Tibial artery (tissue), 4 donors: ENCODE measurements at regions not wholly inside any gene's neighbourhood (a gene's known extent, or its start where the extent isn't known, plus 50 kb on each side); places are given as distances from the start of the nearest gene placed in this dataset.

Experiments used
- DNase-seq, 2 donors: peaks; one replicate each; pipeline ENCODE4 v3.0.0-alpha.2; 2019
- H3K27ac ChIP-seq, 2 donors: fragments of 200-600 bp; sonication (generic) in 1 of 2; 1 replicate in 1 of 2; 2 replicates in 1 of 2; pipeline ENCODE4 v1.5.1; 2018 to 2019; ENCODE audit warnings: mild to moderate bottlenecking in 1 of 2
- H3K27me3 ChIP-seq, 2 donors: fragments of 200-600 bp; sonication (generic) in 1 of 2; one replicate each; pipeline versions ENCODE4 v1.5.1 to v1.6.0; 2016 to 2019
- H3K36me3 ChIP-seq, 3 donors: fragments of 200-600 bp; sonication (generic) in 2 of 3; one replicate each; pipeline ENCODE4 v1.5.1; 2016 to 2019; ENCODE audit warnings: mild to moderate bottlenecking in 2 of 3
- H3K4me1 ChIP-seq, 4 donors: fragments of 200-600 bp; sonication (generic) in 2 of 4; 1 replicate in 3 of 4; 2 replicates in 1 of 4; pipeline ENCODE4 v1.5.1; 2016 to 2019
- H3K4me3 ChIP-seq, 2 donors: fragments of 200-600 bp; sonication (generic) in 1 of 2; 1 replicate in 1 of 2; 2 replicates in 1 of 2; pipeline ENCODE4 v1.5.1; 2018 to 2019; ENCODE audit warnings: mild to moderate bottlenecking in 2 of 2
- H3K9me3 ChIP-seq, 3 donors: fragments of 200-600 bp; sonication (generic) in 1 of 3; one replicate each; pipeline ENCODE4 v1.5.1; 2016 to 2019
- CTCF ChIP-seq, 2 experiments: fragments of 200-600 bp in 1 of 2; fragments of 450-650 bp in 1 of 2; IDR thresholded peaks; one replicate each; pipeline ENCODE4 v1.5.1; 2017 to 2019; ENCODE audit warnings: antibody characterized with exemption in 2 of 2, mild to moderate bottlenecking in 1 of 2, moderate library complexity in 1 of 2
- intact Hi-C: fragments of 100-400 bp; cut with DNase I; formaldehyde crosslinking; loops from one replicate; pipeline ENCODE4 v1.15.0; 2023; ENCODE audit warnings: low total_unique reads

DNA sequence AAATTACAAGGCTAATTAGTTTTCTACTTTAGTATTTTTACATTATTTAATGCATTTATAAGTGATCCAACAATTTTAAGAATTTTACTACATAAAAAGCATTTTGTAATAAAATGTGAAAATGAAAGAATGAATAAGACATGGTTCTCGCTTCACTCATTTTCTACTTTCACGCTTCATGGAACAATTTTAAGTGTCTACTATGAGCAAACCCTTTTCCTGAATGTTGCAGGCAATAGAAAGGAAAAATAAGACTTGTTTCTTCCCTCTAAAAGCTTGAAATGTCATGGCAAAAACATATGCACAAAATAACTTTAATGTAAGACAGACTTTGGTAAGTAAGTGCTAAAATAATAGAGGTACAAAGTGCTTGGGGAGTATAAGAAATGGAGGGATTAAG, 205.7 kb upstream of the HMGA2 start:
- Histone ChIP-seq H3K9me3 (no peaks in the 10 kb centered on the region), H3K36me3 (no peaks in the 10 kb centered on the region), H3K27ac (no peak overlapping the region), H3K4me3 (no peak overlapping the region), H3K27me3 (no peaks in the 10 kb centered on the region), H3K4me1 (peaks cover 0 to 4% (median 0%) of the 10 kb centered on the region in 4 donors)
- TF ChIP-seq CTCF (IDR thresholded peaks at IDR 0.05): no peak
- no peak for DNase-seq
- intact Hi-C loops: no loop called here

DNA sequence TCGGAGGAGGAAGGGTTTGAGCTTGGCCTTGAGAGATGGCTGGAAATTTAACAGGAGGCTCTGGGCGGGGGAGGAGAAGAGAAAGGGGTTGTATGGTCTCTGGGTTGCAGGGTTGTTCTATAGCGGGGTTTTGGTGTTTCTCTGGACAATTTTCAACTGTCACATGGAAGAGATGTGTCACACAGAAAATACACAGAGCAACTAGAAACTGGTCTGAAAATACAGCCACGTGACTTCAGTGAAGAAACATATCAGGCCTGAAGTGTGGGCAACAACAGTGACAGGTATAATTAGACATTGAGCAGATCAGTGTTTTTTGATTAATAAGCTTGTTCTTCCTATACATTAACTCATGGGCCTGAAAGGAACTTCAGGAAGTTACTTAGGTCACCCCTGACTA, 205.3 kb upstream of the HMGA2 start:
- H3K4me1 ChIP-seq: peaks cover 0 to 4% (median 0%) of the 10 kb centered on the region in 4 donors
- H3K27me3 ChIP-seq: no peaks in the 10 kb centered on the region
- no peaks in the 10 kb centered on the region for H3K36me3 ChIP-seq
- intact Hi-C loops: no loop called here
- no peak for TF ChIP-seq CTCF (IDR thresholded peaks at IDR 0.05)
- DNase-seq: no peak
- no peaks in the 10 kb centered on the region for H3K9me3 ChIP-seq
- H3K4me3 ChIP-seq: no peak overlapping the region
- H3K27ac ChIP-seq: no peak overlapping the region

DNA sequence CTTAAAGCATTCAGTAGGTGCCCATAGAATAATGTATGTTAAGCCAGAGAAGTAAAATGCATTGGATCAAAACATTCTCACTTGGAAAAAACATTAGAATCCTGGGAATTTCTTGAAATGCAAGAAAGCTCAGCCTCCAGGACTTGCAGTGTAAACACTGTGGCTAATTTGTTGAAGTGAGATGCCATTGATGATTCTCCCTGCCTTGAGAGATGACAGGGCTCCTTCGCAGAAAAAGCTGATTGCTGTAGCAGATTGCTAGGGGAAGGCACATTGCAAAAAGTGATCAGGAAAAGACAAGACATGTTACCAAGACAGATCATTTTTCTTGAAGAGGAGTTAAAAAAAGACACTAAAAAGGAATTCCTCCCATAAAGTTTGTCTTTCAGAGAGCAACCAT, 204.2 kb upstream of the HMGA2 start:
- DNase-seq: no peak
- intact Hi-C loops: no loop called here
- Histone ChIP-seq H3K9me3 (no peaks in the 10 kb centered on the region), H3K27me3 (no peaks in the 10 kb centered on the region), H3K27ac (no peak overlapping the region), H3K36me3 (no peaks in the 10 kb centered on the region), H3K4me3 (no peak overlapping the region), H3K4me1 (no peaks in the 10 kb centered on the region)
- no peak for TF ChIP-seq CTCF (IDR thresholded peaks at IDR 0.05)

DNA sequence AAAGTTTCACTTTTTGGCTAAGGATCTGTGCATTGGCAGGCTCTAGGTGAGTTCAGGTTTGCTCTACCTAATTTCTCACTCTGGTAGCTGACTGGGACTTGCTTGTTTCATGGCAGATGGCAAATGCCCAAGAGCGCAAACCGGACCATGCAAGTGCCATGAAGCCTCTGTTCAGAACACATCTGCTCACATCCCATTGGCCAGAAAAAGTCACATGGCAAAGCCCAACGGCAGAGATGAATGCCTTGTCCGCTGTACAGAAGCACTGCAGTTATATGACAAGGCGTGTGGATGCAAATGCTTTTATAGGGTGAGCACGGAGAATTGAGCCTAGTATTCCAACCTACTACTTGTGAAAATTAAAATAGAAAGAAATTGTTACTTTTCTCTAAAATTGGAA, 202.2 kb upstream of the HMGA2 start:
- intact Hi-C loops: no loop called here
- TF ChIP-seq CTCF (IDR thresholded peaks at IDR 0.05): no peak
- Histone ChIP-seq H3K36me3 (no peaks in the 10 kb centered on the region), H3K4me3 (no peak overlapping the region), H3K9me3 (no peaks in the 10 kb centered on the region), H3K4me1 (no peaks in the 10 kb centered on the region), H3K27ac (no peak overlapping the region), H3K27me3 (no peaks in the 10 kb centered on the region)
- no peak for DNase-seq

DNA sequence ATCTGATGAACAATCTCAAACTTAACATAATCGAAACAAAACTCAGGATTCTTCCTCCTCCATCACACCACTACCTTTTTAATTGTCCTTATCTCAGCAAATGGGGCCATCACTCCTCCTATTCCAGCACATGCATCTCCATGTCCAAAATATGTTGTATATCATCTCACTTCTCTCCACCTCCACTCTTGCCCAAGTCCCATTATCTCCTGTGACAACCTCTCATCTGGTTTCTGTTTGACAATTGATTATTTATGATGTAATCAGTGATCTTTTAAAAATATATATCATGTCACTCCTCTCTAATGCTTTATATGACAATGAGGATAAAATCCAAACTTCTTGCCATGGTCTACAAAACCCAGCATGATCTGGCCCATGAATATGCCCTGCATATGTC, 200.8 kb upstream of the HMGA2 start:
- no peak overlapping the region for H3K27ac ChIP-seq
- no peaks in the 10 kb centered on the region for H3K9me3 ChIP-seq
- intact Hi-C loops: no loop called here
- DNase-seq: no peak
- no peak overlapping the region for H3K4me3 ChIP-seq
- H3K36me3 ChIP-seq: no peaks in the 10 kb centered on the region
- no peak for TF ChIP-seq CTCF (IDR thresholded peaks at IDR 0.05)
- no peaks in the 10 kb centered on the region for H3K27me3 ChIP-seq
- H3K4me1 ChIP-seq: no peaks in the 10 kb centered on the region

- Histone ChIP-seq H3K36me3 (no peaks in the 10 kb centered on the region), H3K4me1 (no peaks in the 10 kb centered on the region)
- intact Hi-C loops: no loop called here
Observed at GRCh38 chr12:65624554-65625086, 199.7 kb upstream of the HMGA2 start.

More at GRCh38 chr12:65624554-65625086, 199.7 kb upstream of the HMGA2 start:
- Histone ChIP-seq H3K27me3 (no peaks in the 10 kb centered on the region), H3K4me3 (no peak overlapping the region), H3K27ac (no peak overlapping the region), H3K9me3 (no peaks in the 10 kb centered on the region)
- TF ChIP-seq CTCF (IDR thresholded peaks at IDR 0.05): no peak
- DNase-seq: no peak
